Epidermal melanocyte (primary cell): ENCODE measurements at regions not wholly inside any gene's neighbourhood (a gene's known extent, or its start where the extent isn't known, plus 50 kb on each side); places are given as distances from the start of the nearest gene placed in this dataset.

Experiments used
- DNase-seq: peaks from one replicate; pipeline ENCODE4 v3.0.0; 2011; ENCODE audit warnings: low spot score; ENCODE audit not compliant: insufficient read length

DNA sequence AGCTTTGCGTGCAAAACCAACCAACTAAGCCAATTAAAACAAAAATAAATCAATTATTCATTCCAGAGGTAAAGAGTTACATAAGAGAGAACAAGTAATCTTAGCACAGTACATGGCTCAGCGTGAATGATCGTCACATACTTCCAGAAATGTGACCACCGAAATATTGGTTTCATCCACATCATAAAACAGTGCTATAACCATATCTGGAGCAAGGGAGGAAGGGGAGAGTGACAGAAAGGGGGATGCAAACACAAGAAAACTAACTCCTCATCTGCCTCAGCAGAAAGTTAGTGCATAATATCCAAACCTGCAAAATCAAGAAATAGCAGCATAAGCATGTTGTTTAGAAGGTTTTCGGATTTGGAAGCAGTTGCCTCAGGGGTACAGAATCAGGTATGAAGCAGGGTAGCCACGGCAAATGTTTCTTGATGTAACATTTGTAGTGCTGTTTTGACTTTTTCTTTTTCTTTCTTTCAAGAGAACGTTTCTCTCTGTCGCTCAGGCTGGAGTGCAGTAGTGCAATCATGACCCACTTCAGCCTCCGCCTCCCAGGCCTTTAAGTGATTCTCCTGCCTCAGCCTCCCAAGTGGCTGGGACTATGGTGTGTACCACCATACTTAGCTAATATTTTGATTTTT, 93.9 kb upstream of the EGLN3 start:
- no peak for DNase-seq

DNA sequence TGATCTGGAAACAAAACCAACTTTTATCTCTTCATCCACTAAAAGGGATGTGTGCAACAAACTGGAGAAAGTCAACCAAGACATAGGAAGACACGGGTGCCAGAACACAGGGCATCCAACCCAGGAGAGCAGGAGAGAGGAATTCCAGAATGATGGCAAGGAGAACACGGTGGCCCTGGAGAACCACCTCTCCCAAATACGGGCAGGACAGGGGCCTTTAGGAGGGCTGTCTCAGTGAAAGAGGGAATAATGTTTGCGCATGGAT, 93.4 kb upstream of the EGLN3 start:
- DNase-seq = no peak

DNA sequence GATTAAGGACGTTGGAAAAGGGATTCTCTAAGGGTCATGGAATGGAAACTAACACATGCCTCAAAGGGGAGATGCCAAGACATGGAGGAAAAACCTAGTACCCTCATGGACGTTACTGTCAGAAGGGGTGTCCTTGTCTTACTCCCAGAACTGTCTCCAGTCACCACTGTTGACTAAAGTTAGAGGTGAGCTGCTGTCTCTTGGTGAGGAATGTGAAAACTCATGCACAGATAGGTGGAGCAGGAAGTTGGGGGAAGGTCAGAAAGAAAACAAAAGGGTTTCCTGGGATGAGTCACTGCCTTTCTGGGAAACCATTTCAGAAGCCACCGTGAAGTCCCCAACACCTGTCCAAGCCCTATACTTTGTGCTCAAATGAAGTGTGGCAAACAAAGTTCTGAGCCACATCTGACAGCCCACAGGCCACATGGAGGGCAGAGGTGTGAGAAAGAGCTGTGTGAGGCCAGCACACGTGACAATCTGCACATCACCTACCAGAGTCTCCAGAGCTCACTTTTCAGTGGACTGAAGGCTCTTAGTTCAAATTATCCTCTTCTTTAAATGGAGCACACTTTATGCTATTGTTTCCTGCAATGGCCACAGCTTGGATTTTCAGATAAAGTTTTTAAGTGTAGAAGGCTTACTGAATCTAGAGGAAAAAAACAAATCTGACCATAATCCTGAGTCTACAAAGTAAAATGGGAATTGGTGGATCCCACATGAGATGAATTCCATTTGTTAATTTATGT, 92.9 kb upstream of the EGLN3 start:
- no peak for DNase-seq

DNA sequence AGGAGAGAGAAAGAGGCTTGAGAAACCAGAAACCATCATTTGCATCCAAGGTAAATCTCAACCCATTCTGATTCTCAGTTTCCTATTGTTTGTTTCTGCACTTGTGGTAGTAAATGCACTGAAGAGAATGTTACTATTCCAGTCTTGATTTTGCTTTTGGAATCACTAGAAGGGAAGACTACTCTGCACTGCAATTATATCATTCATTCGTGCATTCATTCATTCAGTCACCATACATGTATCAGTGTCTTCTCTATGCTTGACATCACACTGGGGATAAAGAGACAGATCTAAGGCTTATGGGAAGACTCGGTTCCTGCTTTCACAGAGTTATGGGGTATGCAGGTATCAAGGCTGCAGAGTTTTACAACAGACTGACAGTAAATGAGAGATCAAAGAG, 90.3 kb upstream of the EGLN3 start:
- no peak for DNase-seq

DNA sequence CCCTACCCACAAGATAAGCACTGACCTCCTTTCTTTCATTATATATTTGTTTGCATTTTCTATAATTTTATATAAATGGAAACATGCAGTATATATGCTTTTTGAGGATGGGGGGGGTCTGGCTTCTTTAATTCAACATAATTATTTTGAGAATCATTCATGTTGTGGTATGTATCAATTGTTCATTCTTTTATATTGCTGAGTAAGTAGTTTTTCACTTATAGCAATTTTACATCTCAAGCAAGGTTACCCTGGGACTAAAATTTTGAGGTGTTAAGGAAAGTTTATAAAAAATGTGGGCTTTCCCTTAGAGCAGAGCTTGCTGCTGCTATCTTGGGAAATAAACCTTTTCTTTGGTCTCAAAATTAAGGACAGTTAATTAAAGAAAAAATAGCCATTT, 89.9 kb upstream of the EGLN3 start:
- DNase-seq = no peak

DNA sequence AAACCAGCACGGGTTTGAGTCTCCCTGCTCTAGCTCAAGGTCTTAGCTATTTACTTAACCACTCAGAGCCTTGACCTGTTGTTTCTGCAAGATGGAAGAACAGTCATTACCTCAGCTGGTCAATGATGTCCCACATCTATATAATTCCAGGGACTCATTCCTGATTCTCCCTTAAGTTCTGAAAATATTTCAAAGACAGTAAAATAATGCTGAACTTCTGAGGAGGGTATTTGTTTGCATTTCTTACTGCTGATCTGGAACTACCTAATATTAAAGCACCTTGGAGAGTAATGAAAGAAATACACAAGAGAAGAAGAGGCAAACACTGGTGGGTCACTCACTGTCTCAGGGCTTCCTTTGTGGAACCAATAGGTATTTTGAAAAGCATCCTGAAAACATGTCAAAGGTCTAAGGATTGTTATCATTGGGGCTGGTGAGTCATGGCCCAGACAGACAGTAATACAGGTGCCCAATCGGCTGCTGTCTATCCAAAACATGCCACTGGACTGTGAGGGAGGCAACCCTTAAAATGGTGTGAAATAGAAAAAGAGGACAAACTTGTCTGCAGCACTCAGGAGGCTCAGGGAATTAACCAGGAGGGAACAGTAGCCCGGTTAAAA, 88.7 kb upstream of the EGLN3 start:
- no peak for DNase-seq

DNA sequence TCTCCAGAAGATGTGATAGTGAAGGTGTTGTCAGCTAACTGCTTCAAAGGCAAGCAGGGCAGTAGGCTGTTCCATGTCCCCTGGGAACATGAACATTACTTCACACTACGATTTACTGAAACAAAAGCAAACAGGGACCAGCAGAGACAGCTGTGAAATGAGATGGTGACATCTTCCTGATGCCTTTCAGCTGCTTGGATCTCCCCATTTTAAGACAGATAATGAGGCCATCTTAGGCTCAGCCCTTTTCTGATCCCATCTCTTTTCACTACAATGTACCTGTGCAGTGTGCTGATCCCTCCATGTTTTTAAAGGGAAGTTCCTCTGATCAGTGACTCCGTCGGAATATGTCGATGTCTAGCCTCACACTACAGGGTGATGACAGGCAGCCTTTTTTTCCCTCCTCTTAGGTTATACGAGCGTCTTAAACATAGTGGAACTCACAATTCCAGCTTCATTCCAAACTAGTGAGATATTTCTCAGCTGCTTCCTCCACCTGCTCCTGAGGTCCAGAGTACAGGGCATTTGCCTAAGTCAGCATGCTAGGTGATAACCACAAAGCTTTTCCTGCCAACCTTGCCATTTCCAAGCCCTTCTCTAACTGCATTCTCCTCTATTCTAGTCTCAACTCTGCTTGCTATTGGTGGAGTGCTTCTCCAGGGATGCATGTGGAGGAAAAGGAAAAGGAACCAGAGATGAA, 87.6 kb upstream of the EGLN3 start:
- DNase-seq = no peak

DNA sequence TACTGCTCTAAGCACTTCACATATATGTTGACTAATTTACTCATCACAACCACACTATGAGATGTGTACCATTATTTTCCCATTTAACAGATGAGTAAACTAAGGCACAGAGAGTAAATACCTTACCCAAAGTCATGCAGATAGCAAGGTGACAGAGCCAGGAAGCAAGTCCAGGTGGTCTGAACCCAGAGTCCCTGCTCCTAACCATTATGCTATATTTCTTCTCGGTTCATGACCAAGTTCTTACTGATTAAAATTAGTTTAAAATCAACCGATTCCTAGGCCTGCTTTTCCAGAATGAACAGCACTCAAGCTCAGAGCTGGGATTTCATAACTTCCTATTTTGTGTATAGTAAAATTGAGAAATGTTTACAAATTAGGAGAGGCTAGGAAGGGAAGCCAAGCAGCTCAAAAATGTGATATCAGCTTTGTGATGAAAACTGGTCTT, 85.5 kb upstream of the EGLN3 start:
- DNase-seq = no peak

DNA sequence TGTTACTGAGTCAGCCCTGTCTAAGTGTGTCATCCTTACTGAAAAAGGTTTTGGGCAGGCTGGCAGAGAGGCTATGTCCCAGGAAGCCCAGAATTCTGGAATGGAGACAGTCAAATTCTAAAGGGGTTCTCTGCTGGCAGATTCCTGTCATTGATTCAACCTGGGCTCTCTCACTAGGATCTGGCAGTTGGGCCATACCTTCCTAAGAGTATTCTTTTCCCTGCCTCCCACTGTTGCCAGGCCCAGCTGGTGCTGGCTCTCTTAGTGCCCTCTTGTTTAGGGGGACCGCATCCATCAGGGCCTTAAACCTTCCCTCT, 85.0 kb upstream of the EGLN3 start:
- no peak for DNase-seq

DNA sequence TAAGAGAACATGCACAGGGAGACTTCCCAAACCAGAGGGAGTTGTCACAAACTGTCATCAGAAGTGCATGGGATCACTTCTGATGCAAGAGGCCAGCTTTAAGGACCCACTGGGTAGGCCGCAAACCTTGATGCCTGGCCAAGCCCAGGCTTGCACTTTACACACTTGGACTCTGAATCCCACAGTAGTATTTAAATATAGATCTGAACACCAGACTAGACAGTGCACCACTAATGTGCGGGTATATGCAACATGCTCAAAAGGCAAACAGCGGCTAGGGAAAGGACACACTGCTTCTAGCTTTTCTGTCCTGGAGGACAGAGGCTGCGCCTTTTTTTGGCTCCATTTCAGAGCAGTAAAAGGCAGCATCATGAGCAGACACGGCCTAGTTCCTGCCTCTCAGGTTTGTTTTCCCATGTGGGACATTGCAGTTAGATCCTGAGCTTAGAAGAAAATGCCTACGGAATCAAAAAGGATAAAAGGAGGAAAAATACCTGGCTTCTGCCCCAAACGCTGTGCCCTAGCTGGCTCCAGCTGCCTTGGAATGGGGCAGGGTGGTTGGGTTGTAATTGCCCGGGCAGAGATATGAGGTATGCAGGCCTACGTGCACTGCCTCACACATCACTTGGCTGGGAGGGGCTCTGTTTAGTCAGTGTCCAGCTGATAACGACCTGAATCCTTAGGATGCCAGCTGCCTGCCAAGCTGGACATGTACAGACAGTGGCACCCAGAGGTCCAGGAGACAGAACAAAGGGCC, 84.5 kb upstream of the EGLN3 start:
- no peak for DNase-seq

DNA sequence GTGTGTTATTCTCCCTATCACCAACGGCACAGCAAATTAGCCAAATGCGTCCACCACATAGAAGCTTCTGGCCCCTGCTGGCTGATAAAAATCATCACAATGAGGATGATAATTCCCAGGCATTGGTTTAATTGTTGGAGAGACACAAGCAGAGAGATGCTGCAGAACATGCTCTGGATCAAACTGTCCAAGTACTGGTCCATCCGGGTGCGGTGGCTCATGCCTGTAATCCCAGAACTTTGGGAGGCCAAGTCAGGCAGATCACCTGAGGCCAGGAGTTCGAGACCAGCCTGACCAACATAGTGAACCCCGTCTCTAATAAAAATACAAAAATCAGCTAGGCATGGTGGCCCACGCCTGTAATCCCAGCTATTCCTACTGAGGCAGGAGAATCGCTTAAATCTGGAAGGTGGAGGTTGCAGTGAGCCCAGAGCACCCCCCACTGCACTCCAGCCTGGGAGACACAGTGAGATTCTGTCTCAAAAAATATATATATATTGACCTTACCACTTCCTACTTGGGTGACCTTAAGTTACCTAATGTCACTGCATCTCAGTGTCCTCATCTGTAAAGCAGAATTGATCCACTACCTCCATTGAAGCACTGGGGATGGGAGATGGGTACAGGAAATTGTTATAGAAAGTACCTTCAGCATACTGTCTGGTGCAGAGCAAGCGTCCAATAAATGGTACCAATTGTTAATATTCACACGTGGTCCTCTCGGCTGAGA, 83.7 kb upstream of the EGLN3 start:
- DNase-seq = no peak

DNA sequence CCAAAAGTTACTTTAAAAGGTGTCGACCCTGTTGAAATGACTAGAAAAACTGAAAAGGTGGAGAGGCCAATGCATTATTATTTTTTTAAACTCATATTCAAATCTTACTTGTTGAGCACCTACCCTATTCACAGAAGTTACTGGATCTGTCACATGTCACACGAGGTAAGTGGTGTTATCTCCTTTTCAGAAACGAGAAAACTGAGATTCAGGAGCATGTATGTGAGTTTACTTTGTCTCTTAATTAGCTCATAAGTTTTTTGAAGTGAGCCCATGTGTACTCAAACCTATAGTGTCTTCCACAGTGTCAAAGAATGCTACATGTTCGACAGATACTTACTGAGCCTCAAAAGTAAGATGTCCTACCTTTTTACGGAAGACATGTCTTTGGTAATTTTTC, 81.8 kb upstream of the EGLN3 start:
- no peak for DNase-seq

DNA sequence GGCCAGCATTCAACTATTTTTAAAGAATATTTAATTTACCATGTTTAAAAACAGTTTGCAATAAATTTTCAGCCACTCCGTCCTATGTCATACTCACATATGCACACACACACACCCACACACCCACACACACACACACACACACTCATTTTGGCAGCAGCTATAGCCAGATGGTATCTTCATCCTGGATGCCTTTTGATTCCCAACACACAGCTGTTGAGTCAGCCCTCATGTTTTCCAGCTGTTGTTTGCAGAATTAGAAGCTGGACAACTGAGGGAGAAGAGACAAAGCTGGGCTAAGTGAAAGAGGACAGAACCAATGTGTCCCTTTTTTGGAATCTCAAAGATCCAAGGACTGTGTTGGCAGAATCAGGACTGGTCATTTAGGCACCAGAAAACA, 80.0 kb upstream of the EGLN3 start:
- DNase-seq = peak; percentile 45

DNA sequence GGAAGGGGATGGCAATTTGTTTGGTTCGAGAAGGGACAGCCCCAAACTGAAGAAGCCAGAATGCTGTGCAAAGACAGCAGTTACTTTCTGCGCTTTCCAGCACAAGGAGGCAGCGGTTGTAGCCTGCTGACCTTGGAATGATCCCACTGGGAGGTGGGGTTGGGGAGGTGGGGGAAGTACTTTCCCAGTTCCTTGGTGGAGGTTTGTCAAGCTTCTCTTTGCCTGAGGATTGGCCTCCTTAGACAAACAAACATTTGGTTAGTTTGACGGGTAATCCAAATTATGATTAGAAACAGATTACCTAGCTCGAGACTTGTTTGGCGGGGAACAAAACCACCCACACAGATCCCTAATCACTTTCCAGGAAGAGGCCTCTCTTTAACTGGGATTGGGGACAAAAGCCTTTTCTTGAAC, 79.1 kb upstream of the EGLN3 start:
- DNase-seq = no peak

DNA sequence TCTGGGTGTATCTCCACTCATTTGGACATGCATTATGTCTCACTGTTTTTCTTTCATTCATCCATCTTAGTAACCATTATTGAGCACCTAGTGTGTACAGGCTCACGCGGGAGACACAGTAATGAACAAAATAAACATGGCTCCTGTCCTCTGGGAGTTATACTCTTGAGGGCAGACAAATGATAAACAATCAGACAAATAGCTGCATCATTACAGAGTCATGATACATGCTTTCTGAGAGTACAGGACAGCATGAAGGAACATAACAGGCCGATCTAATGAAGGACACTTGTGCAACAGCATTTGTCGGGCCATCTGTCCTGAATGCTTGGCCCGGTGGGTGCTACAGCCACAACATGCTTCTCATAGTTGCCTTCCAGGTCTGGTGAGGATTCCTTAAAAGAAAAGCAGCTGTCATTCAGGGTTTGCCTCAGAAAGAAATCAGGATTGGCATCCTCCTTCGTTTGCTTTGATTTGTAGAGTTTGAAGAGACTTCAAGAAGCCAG, 77.2 kb upstream of the EGLN3 start:
- no peak for DNase-seq

DNA sequence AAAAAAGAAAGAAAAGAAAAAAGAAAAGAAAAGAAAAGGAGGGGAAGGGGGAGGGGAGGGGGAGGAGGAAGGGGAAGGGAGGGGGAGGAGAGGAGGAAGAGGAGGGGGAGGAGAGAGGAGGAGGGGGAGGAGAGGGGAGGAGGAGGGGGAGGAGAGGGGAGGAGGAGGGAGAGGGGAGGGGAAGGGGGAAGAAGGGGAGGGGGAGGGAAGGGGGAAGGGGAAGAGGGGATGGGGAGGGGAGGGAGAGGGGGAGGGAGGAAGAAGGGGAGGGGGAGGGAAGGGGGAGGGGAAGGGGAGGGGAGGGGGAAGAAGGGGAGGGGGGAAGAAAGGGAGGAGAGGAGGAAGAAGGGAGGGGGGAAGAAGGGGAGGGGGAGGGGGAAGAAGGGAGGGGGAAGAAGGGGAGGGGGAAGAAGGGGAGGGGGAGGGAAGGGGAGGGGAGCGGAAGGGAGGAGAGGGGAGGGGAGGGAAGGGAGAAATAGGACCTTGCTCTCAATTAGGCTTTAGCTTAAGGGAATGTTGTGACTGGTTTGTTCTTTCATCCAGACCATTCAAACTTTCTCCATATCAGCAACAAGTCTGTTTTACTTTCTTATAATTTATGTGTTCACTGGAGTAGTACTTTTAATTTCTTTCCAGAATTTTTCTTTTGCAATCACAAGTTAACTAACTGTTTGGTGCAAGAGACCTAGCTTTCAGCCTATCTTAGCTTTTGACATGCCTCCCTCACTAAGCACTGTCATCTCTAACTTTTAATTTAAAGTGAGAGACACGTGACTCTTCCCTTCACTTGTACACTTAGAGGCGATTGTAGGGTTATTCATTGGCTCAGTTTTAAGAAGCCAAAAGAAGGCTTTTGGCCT, 76.5 kb upstream of the EGLN3 start:
- DNase-seq = no peak

DNA sequence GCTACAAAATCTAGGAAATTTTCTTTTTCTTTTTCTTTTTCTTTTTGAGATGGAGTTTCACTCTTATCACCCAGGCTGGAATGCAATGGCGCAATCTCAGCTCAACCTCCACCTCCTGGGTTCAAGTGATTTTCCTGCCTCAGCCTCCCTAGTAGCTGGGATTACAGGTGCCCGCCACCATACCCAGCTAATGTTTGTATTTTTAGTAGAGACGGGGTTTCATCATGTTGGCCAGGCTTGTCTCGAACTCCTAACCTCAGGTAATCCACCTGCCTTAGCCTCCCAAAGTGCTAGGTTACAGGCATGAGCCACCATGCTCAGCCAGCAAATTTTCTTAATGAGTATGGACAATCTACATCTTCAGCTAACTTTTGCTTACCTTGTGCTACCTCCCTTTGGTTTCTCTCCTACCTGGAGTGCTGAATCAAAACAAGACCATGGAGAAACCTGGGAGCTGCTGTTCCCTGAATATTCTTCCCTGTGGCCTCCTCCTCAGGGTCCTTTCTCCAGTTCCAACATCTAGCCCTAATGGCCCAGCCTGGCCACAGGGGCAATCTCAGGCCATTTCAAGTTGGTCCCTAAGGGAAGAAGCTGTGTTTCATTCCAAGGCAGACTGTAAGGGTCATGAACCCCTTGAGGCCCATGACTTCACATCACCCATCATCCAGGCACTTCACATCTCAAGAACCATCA, 74.6 kb upstream of the EGLN3 start:
- no peak for DNase-seq

DNA sequence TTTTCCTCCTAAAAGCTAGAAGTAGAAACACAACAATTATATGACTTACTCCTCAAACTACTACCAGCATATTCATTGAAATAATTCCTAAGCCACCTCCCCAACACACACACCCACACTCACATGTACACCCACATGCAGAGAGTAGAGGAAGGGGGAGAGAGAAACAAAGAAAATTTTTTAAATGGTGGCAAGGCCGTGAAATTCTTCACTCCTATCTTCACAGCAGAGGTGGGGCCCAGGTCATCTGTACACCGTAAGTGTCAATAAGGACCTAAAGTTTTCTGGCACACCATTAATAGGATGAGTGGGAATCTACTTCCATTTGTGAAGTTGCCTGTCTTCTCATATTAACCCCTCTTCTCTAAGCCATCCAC, 73.9 kb upstream of the EGLN3 start:
- DNase-seq = no peak
